GM12878 (cell line): ENCODE measurements at regions not wholly inside any gene's neighbourhood (a gene's known extent, or its start where the extent isn't known, plus 50 kb on each side); places are given as distances from the start of the nearest gene placed in this dataset.
A peak's percentile ranks its signal among the peaks of the same experiment; 100 is the strongest.

ENCODE experiments used
- ATAC-seq: fragments of 200-7000 bp; cut with Tn5 transposase; 3 replicates; pipeline ENCODE4 v1.9.1; 2020; ENCODE audit warnings: mild to moderate bottlenecking, moderate library complexity
- BruUV-seq: library from RNA; stranded (reverse); fragments of 400-500 nt; replicated peaks from 2 replicates; lab custom pipeline; 2021; lab: Mats Ljungman, UMichigan
- CTCF ChIA-PET: fragments of 300-600 bp; sonication (Branson Sonifier 250); formaldehyde crosslinking; extraction: SDS; loops from one replicate; lab custom pipeline; 2021; ENCODE audit warnings: inconsistent platforms; lab: Yijun Ruan, JAX
- POLR2A ChIA-PET: fragments of 350-600 bp; formaldehyde crosslinking; extraction: SDS; loops from one replicate; lab custom pipeline; 2021; ENCODE audit warnings: inconsistent platforms; lab: Charles Lee
- RAD21 ChIA-PET: fragments of 300-600 bp; sonication (Branson Sonifier 250); formaldehyde crosslinking; loops from one replicate; lab custom pipeline; 2023; ENCODE audit warnings: antibody characterized with exemption; ENCODE audit not compliant: unreplicated experiment; lab: Charles Lee
- SMC1A ChIA-PET: fragments of 300-600 bp; sonication (Branson Sonifier 250); formaldehyde crosslinking; loops from one replicate; lab custom pipeline; 2023; ENCODE audit not compliant: unreplicated experiment, uncharacterized antibody; lab: Charles Lee
- DNase-seq: peaks from one replicate; pipeline ENCODE4 v3.0.0-alpha.2; 2011; ENCODE audit warnings: low read depth, low spot score
- FAIRE-seq: peaks from 3 replicates; lab custom pipeline; 2011; peaks lifted over from hg19 to GRCh38; lab: Jason Lieb, UNC
- H2AFZ ChIP-seq: 2 replicates; pipeline ENCODE4 v1.6.0; 2011; ENCODE audit warnings: low read depth, low read length, control low read depth; ENCODE audit not compliant: control insufficient read depth
- H3K27ac ChIP-seq: 2 replicates; pipeline ENCODE4 v1.5.1; 2011; ENCODE audit warnings: control low read depth; ENCODE audit not compliant: control insufficient read depth, insufficient read depth
- H3K27me3 ChIP-seq, 2 experiments: replicated peaks in 1 of 2; 2 replicates each; pipeline versions ENCODE4 v1.6.0 to v1.6.1; 2011; ENCODE audit warnings: low read length in 1 of 2; ENCODE audit not compliant: control insufficient read depth in 2 of 2, insufficient read depth in 2 of 2
- H3K36me3 ChIP-seq, 2 experiments: 2 replicates each; pipeline ENCODE4 v1.5.1; 2011; ENCODE audit warnings: low read length in 1 of 2; ENCODE audit not compliant: control insufficient read depth in 2 of 2, insufficient read depth in 2 of 2
- H3K4me1 ChIP-seq: 2 replicates; pipeline ENCODE4 v1.6.1; 2011; ENCODE audit warnings: mild to moderate bottlenecking, low read length, moderate library complexity, mixed read lengths; ENCODE audit not compliant: control insufficient read depth, insufficient read depth
- H3K4me2 ChIP-seq: 2 replicates; pipeline ENCODE4 v1.6.0; 2011; ENCODE audit warnings: control low read depth; ENCODE audit not compliant: control insufficient read depth, insufficient read depth
- H3K4me3 ChIP-seq: fragments of 200-600 bp; sonication (generic); 2 replicates; pipeline ENCODE4 v1.5.1; 2016
- H3K79me2 ChIP-seq: 2 replicates; pipeline ENCODE4 v1.6.0; 2011; ENCODE audit warnings: low read length; ENCODE audit not compliant: control insufficient read depth, insufficient read depth
- H3K9ac ChIP-seq: 2 replicates; pipeline ENCODE4 v1.8.0; 2011; ENCODE audit warnings: low read length, control low read depth, mixed read lengths; ENCODE audit not compliant: control insufficient read depth, insufficient read depth
- H3K9me3 ChIP-seq: replicated peaks from 3 replicates; pipeline ENCODE4 v1.5.1; 2011; ENCODE audit warnings: mild to moderate bottlenecking, low read length; ENCODE audit not compliant: control insufficient read depth, insufficient read depth
- H4K20me1 ChIP-seq: 2 replicates; pipeline ENCODE4 v1.6.0; 2011; ENCODE audit not compliant: control insufficient read depth, insufficient read depth
- CBFB ChIP-seq: IDR thresholded peaks from 2 replicates; pipeline ENCODE4 v1.6.1; 2016; ENCODE audit warnings: antibody characterized with exemption, low read depth
- CTCF ChIP-seq, 3 experiments: IDR thresholded peaks in 2 of 3; conservative IDR thresholded peaks in 1 of 3; 2 replicates each; pipeline ENCODE4 v1.5.1; 2011; ENCODE audit warnings: low read depth in 3 of 3, low read length in 3 of 3, mild to moderate bottlenecking in 3 of 3, control low read depth in 2 of 3, moderate library complexity in 2 of 3, inconsistent platforms in 1 of 3, mixed read lengths in 1 of 3; ENCODE audit not compliant: control insufficient read depth in 2 of 3, insufficient read depth in 1 of 3; ENCODE audit errors: extremely low read depth in 1 of 3
- JUNB ChIP-seq: IDR thresholded peaks from 2 replicates; pipeline ENCODE4 v1.6.1; 2016; ENCODE audit warnings: antibody characterized with exemption, mild to moderate bottlenecking
- NFXL1 ChIP-seq: fragments of 450-650 bp; IDR thresholded peaks from 2 replicates; pipeline ENCODE4 v1.6.1; 2017; ENCODE audit warnings: antibody characterized with exemption, mild to moderate bottlenecking, borderline replicate concordance
- NFYB ChIP-seq: IDR thresholded peaks from 2 replicates; pipeline ENCODE4 v1.6.1; 2011; ENCODE audit warnings: low read depth, mild to moderate bottlenecking, low read length, improper control_type of control experiment, moderate library complexity; ENCODE audit not compliant: insufficient read depth
- PBX3 ChIP-seq: IDR thresholded peaks from 2 replicates; pipeline ENCODE4 v1.6.1; 2011; ENCODE audit warnings: mild to moderate bottlenecking, low read depth, low read length, moderate library complexity; ENCODE audit not compliant: insufficient replicate concordance
- POLR2AphosphoS2 ChIP-seq: IDR thresholded peaks from 2 replicates; pipeline ENCODE4 v1.6.1; 2011; ENCODE audit warnings: low read depth, mild to moderate bottlenecking, low read length, improper control_type of control experiment, moderate library complexity
- RCOR1 ChIP-seq: conservative IDR thresholded peaks from 2 replicates; pipeline ENCODE4 v1.6.1; 2012; ENCODE audit warnings: low read depth, low read length, improper control_type of control experiment
- SMARCA5 ChIP-seq: fragments of 450-650 bp; IDR thresholded peaks from 2 replicates; pipeline ENCODE4 v1.6.1; 2017; ENCODE audit warnings: mild to moderate bottlenecking
- SPI1 ChIP-seq: IDR thresholded peaks from 2 replicates; pipeline ENCODE4 v1.6.1; 2011; ENCODE audit warnings: low read depth, mild to moderate bottlenecking, low read length, moderate library complexity, borderline replicate concordance; ENCODE audit not compliant: insufficient read depth
- SRF ChIP-seq, 2 experiments: IDR thresholded peaks; 2 replicates each; pipeline ENCODE4 v1.6.1; 2011; ENCODE audit warnings: low read depth in 2 of 2, low read length in 2 of 2, mild to moderate bottlenecking in 1 of 2, moderate library complexity in 1 of 2
- WGBS: methylation state at CpG from one replicate; pipeline ENCODE4 v1.1.6; 2016; ENCODE audit warnings: low lambda C conversion rate; ENCODE audit not compliant: insufficient replicate concordance, insufficient coverage; ENCODE audit errors: missing lambda C conversion rate; 5-methylcytosine and 5-hydroxymethylcytosine counted together
- in situ Hi-C: fragments of 300-500 bp; cut with MboI; formaldehyde crosslinking; loops from 9 replicates; pipeline ENCODE4 v1.14.3; 2018; ENCODE audit warnings: mixed read lengths
- intact Hi-C: fragments of 100-400 bp; cut with micrococcal nuclease; formaldehyde crosslinking; loops from one replicate; pipeline ENCODE4 v1.14.2; 2022; ENCODE audit not compliant: unreplicated experiment

- RAD21 ChIA-PET, result interaction anchor here (0.9 to 1.1 kb wide), 4 partner anchors 13 to 138 kb away, joined by 3 to 6 read pairs (median 3); no protein-coding TSS in a partner anchor
- 3% methylated on average over 2 of the region's 2 CpGs for WGBS
- no peaks in the 10 kb centered on the region for H3K4me1 ChIP-seq
- H3K9me3 ChIP-seq, result no peaks in the 10 kb centered on the region; the same call in 2 of the 3 replicates
- DNase-seq, result no peak
- no TSS peak for BruUV-seq
- H3K9ac ChIP-seq, result no peak overlapping the region
- in situ Hi-C loops (no loop called here), intact Hi-C loops (no loop called here)
- no peaks in the 10 kb centered on the region for H4K20me1 ChIP-seq
- no peaks in the 10 kb centered on the region for H3K27me3 ChIP-seq
- 0 out of 2 replicates have a peak overlapping the region, but pooled peaks have one; percentile 41 for H3K4me3 ChIP-seq
- no peak overlapping the region for H3K27ac ChIP-seq
- no peaks in the 10 kb centered on the region; the same call in none of the 2 replicates for H3K79me2 ChIP-seq
- no peaks in the 10 kb centered on the region for H3K36me3 ChIP-seq
- CTCF ChIA-PET, result interaction anchor here (0.7 to 1.1 kb wide), 2 partner anchors 13 to 138 kb away, joined by 3 to 6 read pairs; no protein-coding TSS in a partner anchor
- H3K4me2 ChIP-seq, result peak overlapping the region; percentile 5; the same call in 1 of the 2 replicates
- peak overlapping the region; percentile 5 for H2AFZ ChIP-seq
- POLR2A ChIA-PET, result no interaction called here
- TF ChIP-seq SPI1 (no peak), JUNB (0 out of 2 replicates have a peak, but pooled peaks have one; percentile 23)
- SMC1A ChIA-PET, result interaction anchor here (0.6 to 0.8 kb wide), 3 partner anchors 89 to 860 kb away, joined by 3 read pairs; no protein-coding TSS in a partner anchor
- ATAC-seq, result peak; percentile 49; the same call in 2 of the 3 replicates
- no peak for FAIRE-seq
Measured at GRCh38 chr21:16193496-16194094, 463.8 kb downstream of the USP25 start.

- Histone ChIP-seq H3K4me3 (peak overlapping the region; percentile 41; the same call in 1 of the 2 replicates), H3K27ac (peak overlapping the region; percentile 28), H3K4me1 (no peaks in the 10 kb centered on the region), H3K36me3 (no peaks in the 10 kb centered on the region), H3K4me2 (peak overlapping the region; percentile 82), H3K79me2 (no peaks in the 10 kb centered on the region; the same call in none of the 2 replicates), H4K20me1 (no peaks in the 10 kb centered on the region), H3K27me3 (no peaks in the 10 kb centered on the region), H2AFZ (peak overlapping the region; percentile 62), H3K9me3 (no peaks in the 10 kb centered on the region; the same call in 2 of the 3 replicates), H3K9ac (peak overlapping the region; percentile 68)
- ATAC-seq, result peak; percentile 76
- ChIA-PET CTCF (interaction anchor here (1.1 kb wide), 1 partner anchor 12 kb away, joined by 6 read pairs; no protein-coding TSS in a partner anchor), POLR2A (no interaction called here), RAD21 (interaction anchor here (0.9 to 1.1 kb wide), 4 partner anchors 12 to 137 kb away, joined by 3 to 6 read pairs (median 3); no protein-coding TSS in a partner anchor), SMC1A (interaction anchor here (0.6 to 0.8 kb wide), 3 partner anchors 88 to 861 kb away, joined by 3 read pairs; no protein-coding TSS in a partner anchor)
- in situ Hi-C loops (no loop called here), intact Hi-C loops (no loop called here)
- BruUV-seq, result no TSS peak
- 6% methylated on average over 9 of the region's 9 CpGs for WGBS
- DNase-seq, result no peak
- peak; percentile 38 for FAIRE-seq
- TF ChIP-seq POLR2AphosphoS2 (no peak), NFXL1 (no peak), CTCF (IDR thresholded peaks at IDR 0.05 in 2 of 3, conservative IDR thresholded peaks at IDR 0.05 in 1 of 3; ENCODE audit: control insufficient read depth in 2 of 3, extremely low read depth in 1 of 3, insufficient read depth in 1 of 3, low read depth in 3 of 3, low read length in 3 of 3) (peak in 2 of 3 experiments; percentile 12 to 30; a peak in 2 of 6 replicates), RCOR1 (no peak), SRF (IDR thresholded peaks at IDR 0.05; ENCODE audit: low read depth in 2 of 2, low read length in 2 of 2) (no peak), PBX3 (peak; percentile 52), SMARCA5 (no peak), NFYB (no peak), CBFB (peak; percentile 19; the same call in 1 of the 2 replicates)
Measured at GRCh38 chr21:16194095-16194787, 464.5 kb downstream of the USP25 start.
